Stimulated activated CD4-positive, alpha-beta T cell treated with anti-CD3 and anti-CD28 coated beads, Interleukin-15, amount 100 ng/mL, for 48 hours (primary cell): ENCODE measurements at regions not wholly inside any gene's neighbourhood (a gene's known extent, or its start where the extent isn't known, plus 50 kb on each side); places are given as distances from the start of the nearest gene placed in this dataset.

ENCODE experiments used
- DNase-seq, 2 donors: peaks; one replicate each; pipeline ENCODE4 v3.0.0-alpha.2; 2020; ENCODE audit warnings: low read depth in 2 of 2

- DNase-seq, result no peak
Measured at GRCh38 chr22:48647606-48648515, 1179.8 kb downstream of the BRD1 start.

- no peak for DNase-seq
Measured at GRCh38 chr22:48647051-48647450, 1180.6 kb downstream of the BRD1 start.

GRCh38 chr22:48646216-48646925, 1181.3 kb downstream of the BRD1 start:
- DNase-seq, result no peak

GRCh38 chr22:48645766-48646165, 1181.9 kb downstream of the BRD1 start:
- no peak for DNase-seq

GRCh38 chr22:48644997-48645396, 1182.7 kb downstream of the BRD1 start:
- DNase-seq, result no peak

GRCh38 chr22:48644108-48644507, 1183.6 kb downstream of the BRD1 start:
- DNase-seq, result no peak

- no peak for DNase-seq
Measured at GRCh38 chr22:48643066-48643731, 1184.5 kb downstream of the BRD1 start.

- DNase-seq, result no peak
Measured at GRCh38 chr22:48642550-48642949, 1185.1 kb downstream of the BRD1 start.

GRCh38 chr22:48641906-48642475, 1185.7 kb downstream of the BRD1 start:
- no peak for DNase-seq

GRCh38 chr22:48640890-48641841, 1186.5 kb downstream of the BRD1 start:
- no peak for DNase-seq

GRCh38 chr22:48639896-48640748, 1187.6 kb downstream of the BRD1 start:
- DNase-seq, result no peak

- no peak for DNase-seq
Measured at GRCh38 chr22:48639021-48639795, 1188.5 kb downstream of the BRD1 start.

- DNase-seq, result no peak
Measured at GRCh38 chr22:48637231-48637630, 1190.4 kb downstream of the BRD1 start.

- DNase-seq, result no peak
Measured at GRCh38 chr22:48636746-48637145, 1190.9 kb downstream of the BRD1 start.

GRCh38 chr22:48635816-48636215, 1191.9 kb downstream of the BRD1 start:
- no peak for DNase-seq

- DNase-seq, result no peak
Measured at GRCh38 chr22:48635031-48635430, 1192.6 kb downstream of the BRD1 start.

- no peak for DNase-seq
Measured at GRCh38 chr22:48633996-48634836, 1193.5 kb downstream of the BRD1 start.

- no peak for DNase-seq
Measured at GRCh38 chr22:48632646-48633246, 1194.9 kb downstream of the BRD1 start.
